Central memory CD4-positive, alpha-beta T cell (primary cell): ENCODE measurements at regions not wholly inside any gene's neighbourhood (a gene's known extent, or its start where the extent isn't known, plus 50 kb on each side); places are given as distances from the start of the nearest gene placed in this dataset.

Experiments
- DNase-seq: peaks from one replicate; pipeline ENCODE4 v3.0.0; 2022

DNA sequence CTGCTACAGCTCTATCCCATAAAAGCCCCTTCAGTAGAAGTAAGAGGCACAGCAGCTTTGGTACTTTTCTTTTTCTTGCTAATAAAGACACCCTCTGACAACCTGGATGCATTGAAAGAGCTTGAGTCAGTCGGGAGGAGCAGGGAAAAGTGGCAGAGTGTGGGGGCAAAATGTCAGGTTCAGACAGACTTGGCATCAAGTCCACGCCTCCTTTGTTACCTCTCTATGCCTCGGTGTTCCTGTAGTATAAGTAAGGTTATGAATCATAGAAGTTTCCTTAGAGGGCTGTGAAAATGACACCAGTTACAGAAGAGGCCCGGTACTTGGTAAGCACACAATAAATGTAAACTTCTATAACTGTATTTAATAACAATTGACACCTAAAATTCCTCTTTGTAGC, 133.9 kb downstream of the ESM1 start:
- DNase-seq, result no peak

DNA sequence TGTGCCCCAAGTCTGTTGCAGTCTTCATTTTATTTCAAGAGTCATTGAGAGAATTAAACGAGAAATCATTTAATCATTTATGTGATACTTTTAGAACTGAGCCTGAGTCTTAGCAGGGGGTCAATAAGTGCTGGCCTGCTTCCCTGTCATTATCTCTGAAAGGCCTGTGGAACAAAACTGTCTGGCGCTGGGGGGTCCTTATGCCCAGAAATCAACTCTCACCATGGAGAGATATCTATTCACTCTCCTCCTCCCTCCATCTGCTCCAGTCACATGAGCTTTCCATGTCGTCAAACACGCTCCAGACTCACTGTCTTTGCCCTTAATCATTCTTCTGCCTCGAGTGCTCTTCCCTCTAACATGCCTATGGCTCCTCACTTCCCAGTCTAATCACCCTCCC, 136.8 kb downstream of the ESM1 start:
- no peak for DNase-seq

DNA sequence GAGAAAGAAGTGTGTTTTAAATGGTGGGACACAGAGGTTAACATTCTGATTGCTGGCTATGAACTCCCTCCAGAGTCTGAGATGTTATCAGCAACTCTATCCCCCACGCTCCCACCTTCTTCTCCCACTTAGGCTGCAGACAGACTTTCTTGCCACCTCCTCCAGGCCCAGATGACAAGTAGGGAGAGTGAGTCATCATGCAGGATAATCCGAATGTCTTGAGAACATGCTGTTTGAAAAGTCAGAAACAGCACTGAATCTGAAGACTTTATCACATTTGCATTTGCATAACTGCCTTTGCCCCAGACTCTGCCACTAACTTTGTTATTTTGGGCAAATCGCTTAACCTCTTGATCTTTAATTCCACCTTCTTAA, 139.8 kb downstream of the ESM1 start:
- DNase-seq, result no peak

DNA sequence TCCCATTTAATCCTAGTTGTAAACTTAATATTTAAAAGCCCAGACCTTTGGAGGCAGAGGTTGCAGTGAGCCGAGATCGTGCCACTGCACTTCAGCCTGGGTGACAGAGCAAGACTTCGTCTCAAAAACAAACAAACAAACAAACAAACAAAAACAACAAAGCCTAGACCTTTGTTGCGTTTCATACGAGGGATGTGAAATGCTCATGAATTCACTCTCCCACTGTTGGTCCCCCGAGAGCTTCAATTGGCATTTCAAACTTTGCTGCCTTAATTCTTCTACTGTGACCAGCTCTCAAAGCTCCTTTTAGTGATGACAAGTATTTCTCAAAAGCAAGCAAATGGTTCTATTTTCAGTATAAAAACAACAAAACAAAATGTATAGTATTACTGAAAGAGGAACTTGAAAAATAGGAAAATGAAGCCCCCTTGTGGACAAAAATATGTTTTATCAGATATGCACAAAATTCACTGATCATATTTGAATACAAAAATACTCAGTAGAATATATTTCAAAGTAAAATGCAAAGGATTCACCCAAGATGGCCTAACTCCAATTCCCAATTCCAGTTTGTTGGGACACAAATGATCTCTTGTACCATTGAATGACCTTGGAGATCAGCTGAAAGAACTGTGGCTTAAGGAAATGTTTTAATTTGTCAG, 140.4 kb downstream of the ESM1 start:
- DNase-seq, result peak; percentile 45

DNA sequence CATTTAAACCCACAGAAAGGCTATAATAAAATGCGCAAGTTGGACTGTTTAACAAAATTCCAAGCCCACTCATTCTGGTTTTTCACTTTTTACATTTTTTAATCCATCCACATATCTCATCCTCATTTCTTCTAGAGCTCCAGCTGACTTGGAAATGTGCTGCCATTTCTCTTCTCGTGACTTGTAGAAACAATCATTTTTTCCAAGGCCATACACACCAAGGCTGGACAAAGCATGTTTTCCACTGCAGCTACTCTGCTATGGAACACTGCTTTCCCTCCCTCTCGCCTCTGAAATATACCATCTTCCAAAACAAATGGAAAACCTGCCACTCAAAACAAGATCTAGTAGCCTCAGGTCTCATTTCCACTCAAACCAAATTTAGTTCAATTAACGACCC, 141.1 kb downstream of the ESM1 start:
- DNase-seq, result no peak

DNA sequence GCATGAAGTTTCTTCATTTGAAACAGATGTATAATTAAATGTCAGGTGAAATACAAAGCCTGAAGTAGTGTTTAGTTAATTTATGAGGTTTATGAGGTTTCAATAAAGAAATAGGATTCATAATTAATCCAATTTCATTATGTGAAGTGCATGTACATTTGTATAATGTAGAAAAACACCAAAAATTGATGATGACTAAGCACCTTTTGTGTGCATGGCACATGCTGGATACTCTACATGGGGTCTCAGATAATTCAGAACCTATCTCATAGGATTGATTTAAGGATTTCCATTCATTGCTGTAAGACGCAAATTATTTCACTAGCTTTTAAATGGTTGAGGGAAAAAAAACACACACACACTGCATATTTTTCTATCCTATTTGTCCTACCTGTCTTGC, 143.9 kb downstream of the ESM1 start:
- DNase-seq, result no peak

DNA sequence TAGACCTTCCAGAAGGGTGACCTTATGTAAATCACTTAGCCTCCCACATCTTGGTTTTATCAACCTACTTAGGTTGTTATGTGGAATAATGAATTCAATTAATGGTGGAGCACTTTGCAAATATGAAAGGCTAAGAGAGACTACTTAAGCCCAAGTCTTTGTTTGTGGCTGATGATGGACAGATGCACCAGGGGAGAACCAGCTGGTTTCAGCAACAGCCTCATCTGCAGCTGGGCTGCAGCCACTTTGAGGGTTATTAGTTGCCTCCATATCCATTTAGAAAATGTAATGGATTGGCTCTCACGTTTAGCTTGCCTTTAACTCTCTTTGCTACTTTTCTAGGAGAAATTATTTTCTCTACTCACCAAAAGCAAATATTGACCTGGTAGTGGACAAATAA, 146.6 kb downstream of the ESM1 start:
- DNase-seq, result no peak

DNA sequence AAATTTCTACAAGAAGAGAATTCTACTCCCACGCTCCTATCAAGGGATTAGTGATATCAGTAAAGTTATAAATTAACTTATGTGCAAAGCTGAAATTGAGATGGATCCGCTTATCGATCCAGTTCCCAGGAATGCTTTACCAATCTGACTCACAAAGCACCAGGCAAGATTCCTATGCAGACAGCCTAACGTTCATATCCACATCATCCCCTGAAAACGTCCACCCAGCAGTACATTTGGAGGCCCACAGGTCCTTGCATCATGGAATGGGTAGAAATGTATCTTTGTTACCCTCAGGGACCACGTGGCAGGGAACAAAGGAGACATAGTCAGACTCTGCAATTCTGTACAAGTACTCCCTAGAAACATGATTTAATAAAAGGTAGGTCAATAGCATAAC, 147.4 kb downstream of the ESM1 start:
- no peak for DNase-seq

DNA sequence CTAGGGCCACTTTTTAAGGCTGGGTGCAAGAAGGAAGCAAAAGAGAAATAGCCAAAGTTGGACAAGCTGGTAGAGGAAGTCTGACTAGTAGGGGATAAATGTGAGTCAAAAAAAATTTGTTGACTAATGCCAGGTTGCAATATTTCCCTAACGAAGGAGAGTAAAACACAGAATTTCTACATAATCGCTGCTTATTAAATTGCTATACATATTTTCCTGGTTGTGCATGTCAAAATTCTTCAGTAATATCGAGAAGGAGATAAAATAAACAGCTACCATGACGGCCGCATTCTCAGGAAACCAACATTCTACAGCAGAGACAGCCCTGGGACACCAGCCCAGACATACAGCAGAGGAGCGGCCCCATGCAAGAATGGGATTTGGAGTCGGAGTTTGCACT, 148.3 kb downstream of the ESM1 start:
- no peak for DNase-seq

DNA sequence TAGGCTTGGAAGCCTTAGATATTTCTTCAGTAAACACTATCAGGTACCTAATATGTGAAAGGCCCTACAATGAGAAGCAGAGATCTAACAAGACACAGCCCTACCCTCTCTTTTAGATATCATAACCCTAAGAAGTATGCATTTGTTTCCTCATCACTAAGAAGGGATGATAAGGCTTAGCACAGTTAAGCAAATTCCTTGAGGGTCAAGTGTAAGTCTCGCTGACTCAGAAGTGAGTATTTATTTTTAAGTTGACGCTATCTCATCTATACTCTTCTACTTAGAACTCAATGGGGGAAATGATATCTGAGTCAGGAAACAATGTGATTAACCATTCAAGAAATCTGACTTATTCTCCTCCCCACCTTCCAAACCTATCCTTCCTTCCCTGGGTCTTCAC, 149.7 kb downstream of the ESM1 start:
- no peak for DNase-seq

DNA sequence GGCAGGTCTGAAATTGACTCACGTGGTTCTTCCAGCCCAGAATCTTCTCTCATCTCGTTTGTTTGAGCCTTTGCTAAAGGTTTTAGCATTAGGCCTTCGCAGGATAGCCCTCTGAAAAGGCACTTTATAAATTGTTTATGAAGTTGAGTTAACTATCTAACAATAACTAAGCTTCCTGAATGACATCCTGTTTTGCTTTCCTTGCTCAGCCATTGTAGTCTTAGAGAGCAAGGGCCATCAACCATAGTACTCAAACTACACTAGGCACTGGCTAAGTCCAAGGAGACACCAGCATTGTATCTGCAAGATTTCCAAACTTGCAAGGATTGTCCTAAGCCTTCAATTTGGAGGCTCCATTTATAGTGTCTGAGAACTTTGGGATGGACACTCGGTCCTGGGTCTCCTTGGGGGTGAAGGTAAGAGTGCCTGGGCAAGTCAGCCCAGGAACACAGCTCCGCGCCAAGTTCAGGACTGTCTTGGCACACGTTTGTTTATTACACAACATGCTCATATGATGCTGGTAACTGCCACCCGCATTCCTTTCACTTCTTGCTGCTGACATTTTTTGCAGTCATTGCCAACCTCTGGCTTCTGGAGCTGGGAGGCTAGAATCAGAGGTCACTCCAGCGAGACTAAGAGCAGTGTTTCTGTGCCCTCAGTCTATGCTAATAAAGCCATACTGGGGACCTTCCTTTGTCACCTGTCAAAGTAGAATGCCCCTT, 151.1 kb downstream of the ESM1 start:
- DNase-seq, result no peak

DNA sequence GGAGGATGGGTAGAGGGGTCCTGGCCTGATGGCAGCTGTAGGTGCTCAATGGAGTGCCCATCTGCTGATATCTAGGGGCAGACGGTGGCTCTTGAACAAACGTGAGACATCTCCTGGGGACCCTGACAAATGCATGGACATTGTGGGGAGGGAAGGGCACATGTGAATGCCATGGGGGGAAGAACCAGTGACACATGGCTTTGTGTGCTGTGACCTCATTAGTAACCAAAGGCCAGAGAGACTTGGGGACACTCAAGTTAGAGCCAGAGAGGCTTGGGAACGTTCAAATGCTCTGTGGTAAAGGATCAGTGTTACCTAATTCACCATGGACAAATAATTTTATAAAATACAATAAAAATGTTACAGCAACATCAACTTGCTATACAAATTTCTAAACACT, 151.8 kb downstream of the ESM1 start:
- no peak for DNase-seq

DNA sequence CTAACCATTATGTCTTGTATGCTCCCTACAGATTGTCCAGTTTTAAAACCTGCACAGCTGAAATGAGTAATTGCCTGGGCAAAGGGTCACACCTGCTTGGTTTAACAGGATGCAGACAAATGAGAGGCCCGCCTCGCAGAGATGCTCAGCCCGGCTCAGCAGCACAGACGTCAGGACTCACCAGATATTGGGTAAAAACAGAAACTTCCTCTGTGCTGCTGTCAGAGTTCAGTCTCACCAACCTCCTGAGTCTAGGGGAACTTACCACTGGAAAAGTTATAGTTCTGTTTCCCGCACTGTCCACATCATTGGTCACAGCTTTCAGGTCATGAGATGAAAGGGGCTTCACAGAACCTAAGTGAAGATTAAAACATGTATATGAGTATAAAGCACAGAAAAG, 152.5 kb downstream of the ESM1 start:
- no peak for DNase-seq

DNA sequence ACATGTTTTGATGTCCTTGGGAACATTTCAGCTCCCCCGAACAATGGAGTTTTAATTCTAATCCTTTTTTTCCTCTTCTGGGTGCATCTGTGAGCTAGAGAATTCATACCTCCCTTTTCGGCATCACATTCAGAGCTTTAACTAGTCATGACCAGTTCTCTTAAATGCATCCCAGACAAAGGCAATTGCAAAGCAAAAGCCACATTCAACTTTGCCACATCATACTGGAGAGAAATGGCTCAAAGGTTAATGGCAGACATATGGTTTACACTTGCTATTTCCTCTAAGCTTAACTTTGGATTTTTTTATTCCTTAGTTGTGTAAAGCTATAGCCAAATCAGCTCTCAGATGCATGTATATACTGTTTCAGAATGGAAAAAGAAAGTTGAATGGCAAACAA, 153.3 kb downstream of the ESM1 start:
- DNase-seq, result no peak

DNA sequence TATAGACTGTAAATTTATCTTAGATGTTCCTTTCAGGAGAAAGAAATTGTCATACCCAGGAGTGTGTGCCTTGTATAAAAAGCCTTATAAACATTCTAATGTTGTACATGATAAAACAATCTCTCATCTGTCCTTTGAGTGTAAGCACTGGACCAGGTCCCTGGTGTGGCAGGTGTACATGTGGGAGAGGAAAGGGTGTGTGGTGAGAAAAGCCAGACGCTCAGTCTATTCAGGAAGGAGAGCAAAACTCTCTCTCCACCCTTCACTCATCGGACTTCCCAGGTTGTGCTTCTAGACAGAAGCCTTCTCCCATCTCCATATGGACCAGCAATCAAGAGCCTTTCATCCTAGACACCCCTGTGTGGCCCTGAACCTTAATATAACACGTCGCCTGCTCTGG, 154.2 kb downstream of the ESM1 start:
- no peak for DNase-seq

DNA sequence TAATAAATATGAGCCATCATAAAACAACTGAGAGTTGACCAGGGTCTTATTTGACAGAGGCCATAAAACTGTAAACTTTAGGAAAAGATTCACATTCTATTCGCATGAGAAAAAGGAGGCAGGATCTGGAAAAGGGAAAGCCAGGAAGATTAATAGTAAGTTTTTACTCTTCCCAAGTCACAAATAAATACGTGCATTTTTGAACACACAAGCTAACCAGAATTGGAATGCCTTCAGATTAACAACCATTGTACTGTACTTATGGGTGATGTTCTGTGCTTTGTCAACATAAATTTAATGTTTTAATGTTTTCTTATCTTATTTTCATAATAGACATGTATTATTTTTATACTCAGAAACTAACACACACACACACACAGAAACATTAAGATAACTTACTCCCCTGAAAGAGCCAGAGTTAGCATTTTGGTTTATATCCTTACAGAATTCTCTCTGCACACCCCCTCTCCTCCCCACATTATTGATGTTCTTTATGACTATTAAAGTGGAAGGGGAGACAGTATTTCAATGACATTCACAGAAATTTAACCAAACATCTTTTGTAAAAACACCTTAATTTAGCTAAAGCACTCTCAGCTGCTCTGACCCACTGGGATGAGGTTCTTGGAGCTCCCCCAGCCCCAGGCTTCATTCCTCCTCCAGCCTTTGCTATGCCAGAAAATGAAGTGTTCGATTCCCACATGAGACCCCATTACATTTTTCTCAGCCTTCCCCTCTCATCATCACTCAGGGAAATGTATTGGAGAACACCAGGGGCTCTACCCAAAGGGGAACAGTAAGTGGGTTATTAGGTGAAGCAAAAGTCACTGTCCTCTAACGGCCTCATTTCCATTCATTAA, 155.5 kb downstream of the ESM1 start:
- no peak for DNase-seq

DNA sequence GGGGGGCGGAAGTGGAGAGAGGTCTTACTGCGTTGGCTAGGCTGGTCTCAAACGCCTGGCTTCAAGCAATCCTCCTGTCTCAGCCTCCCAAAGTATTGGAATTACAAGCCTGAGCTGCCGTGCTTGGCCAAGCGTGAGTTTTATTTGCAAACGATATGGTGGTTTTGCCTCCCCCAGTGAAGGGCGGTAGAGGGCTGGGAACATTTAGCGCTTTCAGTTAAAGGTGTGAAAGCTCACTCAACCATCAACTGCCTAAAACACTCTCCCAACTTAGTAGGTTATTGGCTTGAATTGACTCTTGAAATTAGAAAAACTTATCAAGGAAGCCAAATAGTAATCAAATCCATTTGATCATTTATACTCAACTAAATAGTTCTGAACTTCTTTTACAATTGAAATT, 156.3 kb downstream of the ESM1 start:
- DNase-seq, result no peak

DNA sequence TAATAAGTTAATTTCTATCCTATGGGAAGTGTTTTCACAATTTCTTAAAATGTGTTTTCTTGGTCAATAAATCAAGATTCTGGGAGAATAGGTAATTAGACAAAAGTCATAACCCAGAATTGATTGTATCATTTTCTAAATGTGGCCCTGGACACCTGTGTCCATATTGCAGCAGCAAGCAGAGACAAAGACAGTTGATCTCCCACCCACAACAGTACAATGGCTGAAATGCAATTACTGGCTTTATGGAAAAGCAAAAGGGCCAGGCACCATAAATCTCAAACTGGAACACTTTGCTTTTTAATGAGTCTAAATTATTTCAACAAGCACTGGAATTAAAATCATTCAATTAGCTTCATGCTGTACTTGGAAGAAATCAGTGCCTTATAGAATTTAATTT, 157.2 kb downstream of the ESM1 start:
- no peak for DNase-seq

DNA sequence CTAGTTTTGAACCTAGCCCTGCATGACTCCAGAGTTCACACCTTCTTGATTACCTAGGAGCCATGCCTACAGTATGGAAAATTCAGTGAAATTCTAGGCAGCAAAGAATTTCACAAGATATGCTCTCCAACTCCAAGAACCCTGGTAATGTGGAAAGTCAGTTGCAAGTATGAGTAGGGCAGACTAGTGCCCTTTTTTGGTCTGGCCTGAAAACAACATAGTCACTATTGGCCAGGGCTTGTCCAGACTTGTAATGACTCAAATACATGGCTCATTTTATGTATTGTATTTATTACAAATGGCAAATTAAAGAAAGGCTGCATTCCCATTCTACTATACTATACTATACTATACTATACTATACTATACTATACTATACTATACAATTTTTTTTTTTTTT, 160.4 kb downstream of the ESM1 start:
- no peak for DNase-seq

DNA sequence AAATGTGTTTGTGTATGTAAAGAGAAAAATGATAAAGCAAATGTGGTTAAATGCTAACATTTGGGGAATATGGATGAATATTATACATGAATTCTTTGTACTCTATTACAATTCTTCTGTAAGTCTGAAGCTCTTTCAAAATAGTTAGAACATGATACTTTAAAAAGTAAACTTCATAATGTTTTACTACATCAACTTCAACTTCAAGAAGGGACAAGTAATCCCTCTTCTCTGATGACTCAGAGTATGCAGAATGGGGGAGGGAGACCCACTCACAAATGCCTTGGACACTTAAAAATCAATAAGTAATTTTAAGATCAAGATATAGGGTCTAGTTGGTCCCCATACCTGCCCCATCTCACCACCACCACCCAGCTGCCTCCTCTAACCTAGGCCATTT, 162.4 kb downstream of the ESM1 start:
- DNase-seq, result no peak

DNA sequence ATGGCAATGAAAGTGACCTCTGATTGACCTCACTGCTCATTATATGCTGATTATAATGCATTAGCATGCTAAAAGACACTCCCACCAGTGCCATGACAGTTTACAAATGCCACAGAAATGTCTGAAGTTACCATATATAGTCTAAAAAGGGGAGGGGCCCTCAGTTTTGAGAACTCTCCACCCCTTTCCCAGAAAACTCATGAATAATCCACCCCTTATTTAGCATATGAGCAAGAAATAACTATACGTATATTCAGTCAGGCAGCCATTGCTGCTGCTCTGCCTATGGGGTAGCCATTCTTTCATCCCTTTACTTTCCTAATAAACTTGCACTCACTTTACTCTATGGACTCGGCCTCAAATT, 163.1 kb downstream of the ESM1 start:
- no peak for DNase-seq

DNA sequence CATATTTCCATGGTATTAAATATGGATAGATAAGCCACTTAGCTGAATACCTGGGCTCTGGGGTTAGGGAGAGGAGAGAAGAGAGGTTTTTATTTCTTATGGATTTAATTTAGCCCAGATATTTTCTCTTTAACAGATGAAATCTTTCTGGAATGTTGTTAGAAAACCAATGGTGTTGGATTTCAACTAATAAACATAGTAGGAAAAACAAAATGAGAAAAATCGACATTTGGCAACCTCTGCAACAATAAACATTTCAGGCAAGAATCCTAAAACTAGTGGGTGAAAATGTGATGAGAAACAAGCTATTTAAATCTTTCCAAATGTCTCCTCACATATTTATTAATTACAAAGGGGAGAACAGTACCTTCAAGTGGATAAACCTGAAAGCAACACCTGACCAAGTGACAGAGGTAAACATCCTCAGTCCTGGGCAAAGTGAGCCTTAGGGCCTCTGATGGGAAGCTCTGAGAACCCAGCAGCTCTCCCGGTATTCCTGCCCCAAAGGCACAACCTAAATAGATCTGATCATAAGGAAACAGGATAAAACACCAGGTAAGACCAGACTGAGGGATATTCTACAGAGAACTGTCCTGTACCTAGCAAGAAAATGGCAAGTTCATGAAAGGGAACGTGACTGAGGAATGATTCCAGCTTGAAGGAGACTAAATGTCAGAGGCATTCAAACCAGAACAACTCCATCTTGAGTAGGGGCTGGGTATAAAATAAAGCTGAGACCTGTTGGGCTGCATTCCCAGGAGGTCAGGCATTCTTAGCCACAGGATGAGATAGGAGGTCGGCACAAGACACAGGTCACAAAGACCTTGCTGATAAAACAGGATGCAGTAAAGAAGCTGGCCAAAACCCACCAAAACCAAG, 163.7 kb downstream of the ESM1 start:
- DNase-seq, result no peak
